Prostate gland (tissue), 2 donors: ENCODE measurements at regions not wholly inside any gene's neighbourhood (a gene's known extent, or its start where the extent isn't known, plus 50 kb on each side); places are given as distances from the start of the nearest gene placed in this dataset.

ENCODE experiments used
- POLR2A ChIP-seq: fragments of 450-650 bp; IDR thresholded peaks from one replicate; pipeline ENCODE4 v1.6.1; 2016; ENCODE audit warnings: antibody characterized with exemption, mild to moderate bottlenecking
- TF ChIP-seq, protein P1 (sequence below), 4 experiments: fragments of 200-600 bp in 2 of 4; fragments of 450-650 bp in 2 of 4; sonication (generic) in 2 of 4; IDR thresholded peaks; 1 replicate in 3 of 4; 2 replicates in 1 of 4; pipeline ENCODE4 v1.5.1; 2016 to 2019; ENCODE audit warnings: antibody characterized with exemption in 4 of 4, mild to moderate bottlenecking in 2 of 4, moderate library complexity in 2 of 4

DNA sequence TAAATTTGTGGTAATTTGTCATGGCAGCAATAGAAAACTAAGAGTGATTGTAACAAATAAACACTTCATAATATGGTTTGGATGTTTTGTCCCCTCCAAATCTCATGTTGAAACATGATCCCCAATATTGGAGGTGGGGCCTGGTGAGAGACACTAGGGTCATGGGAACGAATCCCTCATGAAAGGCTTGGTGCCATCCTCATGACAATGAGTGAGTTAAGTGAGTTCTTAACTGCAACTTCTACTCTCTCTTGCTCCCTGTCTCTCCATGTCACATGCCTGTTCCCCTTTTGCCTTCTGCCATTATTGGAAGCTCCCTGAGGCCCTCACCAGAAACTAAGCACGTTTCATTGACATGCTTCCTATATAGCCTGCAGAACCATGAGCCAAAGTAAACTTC, 1233.2 kb downstream of the OLFM4 start:
- TF ChIP-seq, protein P1, sequence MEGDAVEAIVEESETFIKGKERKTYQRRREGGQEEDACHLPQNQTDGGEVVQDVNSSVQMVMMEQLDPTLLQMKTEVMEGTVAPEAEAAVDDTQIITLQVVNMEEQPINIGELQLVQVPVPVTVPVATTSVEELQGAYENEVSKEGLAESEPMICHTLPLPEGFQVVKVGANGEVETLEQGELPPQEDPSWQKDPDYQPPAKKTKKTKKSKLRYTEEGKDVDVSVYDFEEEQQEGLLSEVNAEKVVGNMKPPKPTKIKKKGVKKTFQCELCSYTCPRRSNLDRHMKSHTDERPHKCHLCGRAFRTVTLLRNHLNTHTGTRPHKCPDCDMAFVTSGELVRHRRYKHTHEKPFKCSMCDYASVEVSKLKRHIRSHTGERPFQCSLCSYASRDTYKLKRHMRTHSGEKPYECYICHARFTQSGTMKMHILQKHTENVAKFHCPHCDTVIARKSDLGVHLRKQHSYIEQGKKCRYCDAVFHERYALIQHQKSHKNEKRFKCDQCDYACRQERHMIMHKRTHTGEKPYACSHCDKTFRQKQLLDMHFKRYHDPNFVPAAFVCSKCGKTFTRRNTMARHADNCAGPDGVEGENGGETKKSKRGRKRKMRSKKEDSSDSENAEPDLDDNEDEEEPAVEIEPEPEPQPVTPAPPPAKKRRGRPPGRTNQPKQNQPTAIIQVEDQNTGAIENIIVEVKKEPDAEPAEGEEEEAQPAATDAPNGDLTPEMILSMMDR (IDR thresholded peaks at IDR 0.05) = no peak
- no peak for TF ChIP-seq POLR2A
